Fibroblast of peridontal ligament (primary cell): ENCODE measurements at regions not wholly inside any gene's neighbourhood (a gene's known extent, or its start where the extent isn't known, plus 50 kb on each side); places are given as distances from the start of the nearest gene placed in this dataset.

Experiments used
- DNase-seq: peaks from one replicate; pipeline ENCODE4 v3.0.0-alpha.2; 2010; ENCODE audit errors: extremely low read depth

DNA sequence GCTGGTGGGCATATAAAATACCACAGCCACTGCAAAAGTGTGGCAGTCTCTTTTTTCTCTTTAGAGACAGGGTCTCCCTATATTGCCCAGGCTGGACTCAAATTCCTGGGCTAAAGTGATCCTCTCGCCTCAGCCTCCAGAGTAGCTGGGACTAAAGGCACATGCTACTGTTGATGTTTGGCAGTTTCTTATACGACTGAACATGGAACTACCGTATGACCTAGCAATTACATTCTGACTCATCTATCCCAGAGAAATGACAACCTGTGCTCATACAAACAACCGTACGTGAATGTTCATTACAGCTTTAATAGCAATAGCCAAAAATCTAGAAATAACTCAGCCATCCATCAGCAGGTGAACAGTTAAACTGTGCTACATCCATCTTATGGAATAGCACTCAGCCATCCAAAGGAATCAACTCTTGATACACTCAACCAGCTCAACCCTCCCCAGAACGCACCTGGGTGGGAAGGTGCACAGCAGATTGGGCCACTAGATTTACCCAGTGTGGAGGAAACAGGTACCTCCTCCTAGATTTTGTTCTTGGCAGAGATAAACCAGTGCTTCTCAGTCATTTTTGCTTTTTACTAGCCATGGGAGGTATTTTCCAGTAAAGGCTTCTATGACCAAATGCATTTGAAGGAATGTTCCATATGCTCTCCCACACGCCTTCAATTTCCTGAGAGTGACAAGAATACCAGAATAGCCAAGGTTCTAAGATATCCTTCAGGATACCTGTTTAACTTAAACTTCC lies 130.5 kb downstream of the MED15 start:
- no peak for DNase-seq

DNA sequence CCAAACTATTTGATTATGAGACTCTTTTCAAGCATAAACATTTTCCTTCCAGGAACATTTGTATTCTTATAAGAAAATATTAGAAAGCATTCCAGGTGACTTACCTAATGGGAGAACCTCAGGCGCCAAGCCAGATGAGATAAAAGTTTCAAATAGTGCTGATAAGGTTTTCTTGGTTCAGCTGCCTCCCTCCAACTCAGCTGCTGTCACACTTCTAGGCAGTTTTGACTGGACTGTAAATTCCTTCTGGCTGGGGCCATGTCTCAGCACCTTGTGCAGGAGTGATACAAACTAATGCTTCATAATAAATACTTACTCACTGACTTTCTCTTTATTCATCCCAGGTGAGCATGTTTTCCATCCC lies 131.1 kb downstream of the MED15 start:
- no peak for DNase-seq

DNA sequence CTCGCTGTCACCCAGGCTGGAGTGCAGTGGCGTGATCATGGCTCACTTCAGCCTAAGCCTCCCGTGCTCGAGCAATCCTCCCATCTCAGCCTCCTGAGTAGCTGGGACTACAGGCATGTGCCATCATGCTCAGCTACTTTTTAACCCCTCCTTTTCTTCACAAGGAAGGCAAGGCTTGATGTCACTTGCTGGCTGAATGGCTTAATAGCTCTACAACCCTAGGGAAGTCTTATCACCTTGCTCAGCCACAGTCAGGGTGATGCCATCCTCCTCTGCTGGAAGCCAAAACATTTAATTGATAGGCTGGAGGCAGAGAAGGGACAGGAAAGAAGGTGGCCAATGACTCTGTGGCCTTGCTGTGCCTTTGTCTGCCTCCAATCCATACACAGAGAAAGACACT lies 131.9 kb downstream of the MED15 start:
- DNase-seq: no peak

DNA sequence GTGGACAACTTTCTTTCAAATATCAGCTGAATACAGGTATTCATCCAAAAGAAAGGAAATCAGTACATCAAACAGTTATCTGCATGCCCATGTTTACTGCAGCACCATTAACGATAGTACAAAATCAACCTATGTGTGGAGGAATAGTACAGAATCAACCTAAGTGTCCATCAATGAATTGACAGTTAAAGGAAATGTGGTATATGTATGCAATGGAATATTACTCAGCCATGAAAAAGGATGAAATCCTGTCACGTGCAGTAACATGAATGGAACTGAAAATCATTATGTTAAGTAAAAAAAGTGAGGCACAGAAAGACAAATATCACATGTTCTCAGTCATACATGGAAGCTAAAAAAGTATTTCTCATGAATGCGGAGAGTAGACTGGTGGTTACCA lies 132.3 kb downstream of the MED15 start:
- no peak for DNase-seq

DNA sequence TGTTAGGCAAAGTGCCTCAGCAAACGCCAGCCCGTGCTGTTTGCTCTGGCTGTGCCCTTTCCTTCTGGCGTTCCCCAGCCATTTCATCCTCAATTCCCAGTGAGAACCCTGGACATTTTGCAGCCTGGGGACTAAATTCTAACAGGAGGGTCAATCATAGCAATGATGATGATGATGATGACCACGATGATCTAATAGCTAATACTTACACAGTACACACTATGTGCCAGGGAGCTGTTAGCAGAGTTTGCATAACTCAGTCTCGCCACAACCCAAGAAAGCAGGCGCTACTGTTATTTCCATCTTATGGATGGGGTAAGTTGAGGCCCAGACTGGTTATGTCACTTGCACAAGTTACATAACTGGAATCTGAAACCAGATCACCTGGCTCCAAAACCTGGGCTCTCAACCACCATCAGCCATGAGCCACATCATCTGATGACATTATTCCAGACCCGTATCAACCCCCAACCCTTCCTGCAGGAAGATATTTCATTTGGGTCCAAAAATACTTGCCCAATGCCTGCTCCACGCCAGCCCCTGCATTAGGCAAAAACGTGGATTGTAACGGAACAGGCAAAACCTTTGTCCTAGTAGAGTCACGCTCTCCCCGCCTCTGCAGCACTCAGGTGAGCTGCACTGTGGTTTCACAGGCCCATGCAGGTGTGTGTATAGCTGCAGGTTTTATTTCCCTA lies 132.6 kb upstream of the SERPIND1 start:
- no peak for DNase-seq

DNA sequence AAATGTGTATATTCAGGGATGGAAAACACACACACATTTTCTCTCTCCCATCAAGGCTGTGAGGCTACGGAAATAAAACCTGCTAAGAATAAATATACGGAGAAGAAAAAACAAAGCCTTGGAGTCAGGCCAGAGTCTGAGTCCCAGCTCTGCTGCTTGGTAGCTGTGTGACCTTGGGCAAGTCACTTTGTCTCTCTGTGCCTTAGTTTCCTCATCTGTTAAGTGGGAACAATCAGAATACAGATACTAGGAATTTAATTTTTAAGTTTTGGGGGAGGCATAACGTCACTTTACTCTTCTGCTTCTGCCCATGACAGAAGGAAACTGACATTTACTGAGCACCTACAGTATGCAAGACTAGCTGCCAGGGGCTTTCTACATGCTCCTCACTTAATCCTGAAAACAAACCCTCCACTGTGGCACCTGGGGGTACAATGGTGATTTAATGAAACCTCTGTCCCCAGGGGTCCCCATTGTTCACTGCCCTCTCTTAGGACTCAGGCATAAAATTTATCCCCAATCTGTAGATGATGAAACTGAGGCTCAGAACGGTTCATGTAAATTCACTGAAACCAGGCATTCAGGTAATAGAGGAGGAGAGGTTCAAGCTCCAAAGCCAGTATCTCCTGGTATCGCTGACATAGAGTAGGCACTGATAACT lies 131.9 kb upstream of the SERPIND1 start:
- no peak for DNase-seq

DNA sequence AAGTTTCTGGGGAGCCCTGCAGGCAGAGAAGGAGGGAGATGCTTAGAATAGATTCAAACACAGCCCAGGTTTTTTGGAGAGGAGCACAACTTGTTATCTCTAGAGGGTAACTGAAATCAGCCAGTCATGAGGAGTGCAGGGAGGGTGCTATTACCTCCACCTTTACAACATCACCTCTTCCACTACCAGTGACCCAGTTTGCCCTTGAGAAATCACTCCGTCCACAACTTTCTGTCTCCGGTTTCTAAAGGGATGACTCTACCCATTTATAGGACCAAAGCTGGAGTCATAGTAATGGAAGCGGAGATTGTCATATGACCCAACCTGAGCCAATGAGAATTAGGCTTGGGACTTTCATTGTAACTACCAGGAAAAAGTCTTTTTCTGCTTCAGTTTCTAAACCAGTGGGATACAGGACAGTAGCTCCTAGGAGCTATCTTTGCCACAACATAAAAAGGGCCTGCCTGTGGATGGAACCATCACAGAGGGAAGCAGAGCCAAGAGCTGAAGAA lies 131.2 kb upstream of the SERPIND1 start:
- no peak for DNase-seq

DNA sequence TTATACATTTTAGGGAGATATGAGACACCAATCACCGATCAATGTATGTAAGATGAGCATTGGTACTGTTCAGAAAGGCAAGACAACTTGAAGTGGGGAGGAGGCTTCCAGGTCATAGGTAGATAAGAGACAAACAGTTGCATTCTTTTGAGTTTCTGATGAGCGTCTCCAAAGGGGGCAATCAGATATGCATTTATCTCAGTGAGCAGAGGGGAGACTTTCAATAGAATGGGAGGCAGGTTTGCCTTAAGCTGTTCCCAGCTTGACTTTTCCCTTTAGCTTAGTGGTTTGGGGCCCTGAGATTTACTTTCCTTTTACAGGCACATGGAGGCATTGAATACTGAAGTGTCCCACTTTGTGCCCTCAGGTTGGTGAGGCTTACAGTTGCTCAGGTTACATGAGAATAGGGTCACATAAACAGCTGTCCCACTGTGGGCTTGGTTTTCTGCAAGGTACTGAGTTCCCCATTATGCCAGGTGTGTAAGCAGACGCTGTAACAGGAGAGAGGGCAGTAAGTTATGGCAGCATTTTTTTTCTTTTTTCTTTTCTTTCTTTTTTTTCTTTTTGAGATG lies 129.8 kb upstream of the SERPIND1 start:
- DNase-seq: no peak

DNA sequence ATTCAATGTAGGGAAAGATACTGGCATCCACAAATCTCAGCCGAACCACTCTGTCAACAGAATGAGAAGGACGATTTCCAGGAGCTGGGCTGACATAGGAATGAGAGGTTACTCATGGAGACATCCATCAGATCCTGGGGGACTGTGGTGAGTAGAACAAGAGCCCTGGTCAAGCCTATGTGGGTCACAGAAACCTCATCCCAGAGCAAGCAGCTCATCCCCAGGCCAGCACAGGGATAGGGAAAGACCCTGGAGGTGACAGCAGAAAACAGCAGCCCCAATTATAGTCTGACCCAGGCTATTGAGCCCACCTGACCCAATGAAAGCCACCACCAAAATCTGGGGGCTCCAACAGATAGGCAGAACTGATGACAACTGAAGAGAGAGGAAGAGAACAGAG lies 128.0 kb upstream of the SERPIND1 start:
- DNase-seq: no peak

DNA sequence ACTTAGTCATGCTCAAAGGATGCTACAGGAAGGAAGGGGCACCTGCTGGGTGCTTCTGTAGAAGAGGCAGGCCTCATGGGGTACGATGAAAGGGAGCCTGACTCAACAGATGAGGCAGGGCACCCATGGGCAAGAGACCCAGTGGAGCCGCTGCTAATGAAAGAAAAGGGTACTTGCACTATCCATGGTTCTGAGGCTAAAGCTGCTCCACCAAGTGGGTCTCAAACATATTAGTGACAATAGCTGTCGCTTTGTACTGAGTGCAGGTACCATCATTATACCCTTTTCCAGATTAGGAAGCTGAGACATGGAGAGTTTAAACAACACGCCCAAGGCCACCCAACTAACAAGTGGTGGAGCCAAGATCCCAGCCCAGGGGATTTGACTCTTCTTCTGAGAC lies 127.5 kb upstream of the SERPIND1 start:
- no peak for DNase-seq

DNA sequence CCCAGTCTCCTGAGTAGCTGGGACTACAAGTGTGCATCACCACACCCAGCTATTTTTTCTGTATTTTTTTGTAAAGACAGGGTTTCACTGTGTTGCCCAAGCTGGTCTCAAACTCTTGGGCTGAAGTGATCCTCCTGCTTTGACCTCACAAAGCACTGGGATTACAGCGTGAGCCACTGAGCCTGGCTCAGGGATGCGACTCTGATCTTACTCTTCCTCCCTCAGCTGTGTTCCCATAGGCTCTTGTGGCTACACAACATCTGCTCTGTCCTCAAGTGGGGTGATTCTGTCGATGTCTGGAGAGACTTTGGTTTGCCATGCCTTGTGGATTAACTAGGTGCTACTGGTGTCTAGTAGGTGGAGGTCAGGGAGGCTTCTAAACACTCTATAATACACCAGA lies 127.0 kb upstream of the SERPIND1 start:
- no peak for DNase-seq

DNA sequence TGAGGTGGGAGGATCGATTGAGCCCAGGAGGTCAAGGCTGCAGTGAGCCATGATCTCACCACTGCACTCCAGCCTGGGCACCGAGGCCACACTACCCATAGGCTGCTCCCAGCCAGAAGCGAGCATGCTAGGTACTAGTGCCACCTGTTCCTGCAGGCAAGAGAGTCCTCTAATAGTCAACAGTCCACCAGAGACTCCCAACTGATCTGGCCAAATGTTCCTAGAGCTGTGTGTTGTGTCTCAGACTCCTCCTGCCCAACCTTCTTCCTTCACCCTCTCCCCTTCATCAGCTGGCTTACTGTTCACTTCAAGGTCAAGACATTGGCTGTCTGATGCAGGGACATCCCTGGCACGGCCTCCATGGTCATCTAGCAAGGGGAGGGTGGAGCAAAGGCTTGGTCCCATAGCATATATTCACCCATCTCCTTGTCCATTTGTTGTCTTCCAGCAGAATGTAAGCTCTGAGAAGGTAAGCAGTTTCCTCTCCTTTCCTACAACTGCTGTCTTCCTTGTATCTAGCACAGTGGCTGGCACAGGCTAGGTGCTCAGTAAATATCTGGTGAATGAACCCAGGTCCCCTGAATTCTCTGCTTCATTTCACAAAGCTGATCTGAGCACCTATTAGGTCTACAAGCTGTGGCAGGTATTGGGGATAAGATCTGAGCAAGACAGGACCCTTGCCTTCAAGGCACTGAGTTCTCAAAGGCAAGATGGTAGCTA lies 126.2 kb upstream of the SERPIND1 start:
- DNase-seq: no peak

DNA sequence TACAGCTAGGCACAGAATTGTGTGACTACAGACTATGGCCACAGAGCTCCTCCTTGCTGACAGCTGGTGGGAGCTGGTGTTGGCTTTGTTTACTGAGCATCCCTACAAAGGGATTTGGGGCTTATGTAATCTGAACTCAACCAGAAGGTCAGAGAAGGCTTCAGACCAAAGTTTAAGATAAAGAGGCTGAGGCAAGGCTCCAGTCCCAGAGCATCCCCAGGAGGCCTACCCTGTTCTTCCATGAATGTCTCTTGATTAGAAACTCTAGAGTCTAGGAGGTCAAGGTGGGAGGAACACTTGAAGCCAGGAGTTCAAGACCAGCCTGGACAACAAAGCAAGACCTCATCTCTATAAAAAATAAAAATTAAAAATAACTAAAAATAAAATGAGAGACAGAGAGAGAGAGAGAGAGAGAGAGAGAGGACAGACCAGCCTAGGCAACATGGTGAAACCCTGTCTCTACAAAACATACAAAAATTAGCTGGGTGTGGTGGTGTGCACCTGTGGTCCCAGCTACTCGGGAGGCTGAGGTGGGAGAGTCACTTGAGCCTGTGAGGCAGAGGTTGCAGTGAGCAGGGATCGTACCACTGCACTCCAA lies 125.5 kb upstream of the SERPIND1 start:
- no peak for DNase-seq

DNA sequence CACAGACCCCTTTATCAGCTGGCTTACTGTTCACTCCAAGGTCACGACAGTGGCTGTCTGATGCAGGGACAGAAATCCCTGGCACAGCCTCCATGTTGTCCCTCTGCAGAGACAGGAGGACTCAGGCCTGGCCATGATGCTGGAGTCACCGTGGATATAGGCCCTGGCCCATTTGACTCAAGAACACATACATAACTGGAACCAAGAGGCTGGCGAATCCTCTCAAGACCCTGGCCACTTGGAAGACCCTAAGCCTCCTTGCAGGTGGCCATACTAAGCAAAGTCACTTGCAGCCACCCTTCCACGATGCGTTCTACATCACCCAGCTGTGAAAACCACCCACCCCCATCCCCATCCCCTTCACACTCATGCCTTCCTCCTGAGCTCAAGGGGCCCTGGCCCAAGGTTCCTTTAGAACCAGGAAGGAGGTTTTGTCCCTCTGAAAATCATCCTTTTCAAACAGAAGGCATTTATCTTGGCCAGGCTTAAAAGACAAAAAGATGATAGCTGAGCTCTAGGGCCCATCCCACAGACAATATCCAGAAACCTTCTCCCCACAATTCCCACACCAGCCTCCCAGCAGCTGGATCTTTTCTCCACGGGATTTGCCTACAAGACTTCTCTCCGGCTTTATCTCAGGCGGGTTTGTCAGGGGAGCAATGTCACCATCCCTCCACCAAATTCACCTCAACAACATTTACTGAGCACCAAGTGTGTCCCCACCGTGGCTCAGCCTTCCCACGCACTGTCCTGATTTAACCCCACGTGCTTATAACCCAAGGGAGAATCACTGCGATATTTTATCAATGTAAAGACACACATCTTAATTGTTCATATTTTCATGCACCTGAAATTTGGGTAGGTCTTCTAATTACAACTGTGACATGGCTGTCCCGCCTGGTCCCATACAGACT lies 123.4 kb upstream of the SERPIND1 start:
- no peak for DNase-seq

DNA sequence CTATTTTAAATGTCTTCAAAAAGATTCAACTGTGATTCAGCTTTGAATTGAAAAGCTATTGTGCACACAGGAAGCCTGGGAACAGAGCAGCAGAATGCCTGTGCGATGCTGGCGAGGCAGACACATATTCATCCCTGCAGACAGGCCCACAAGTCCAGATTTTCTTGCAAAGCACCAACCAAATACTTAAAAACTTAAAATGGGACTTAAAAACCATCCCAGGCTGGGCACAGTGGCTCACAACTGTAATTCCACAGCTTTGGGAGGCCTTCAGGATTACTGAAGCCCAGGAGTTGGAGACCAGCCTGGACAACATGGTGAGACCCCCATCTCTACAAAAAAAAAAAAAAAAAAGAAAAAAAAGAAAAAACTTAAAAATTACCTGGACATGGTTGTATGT lies 122.6 kb upstream of the SERPIND1 start:
- DNase-seq: no peak

DNA sequence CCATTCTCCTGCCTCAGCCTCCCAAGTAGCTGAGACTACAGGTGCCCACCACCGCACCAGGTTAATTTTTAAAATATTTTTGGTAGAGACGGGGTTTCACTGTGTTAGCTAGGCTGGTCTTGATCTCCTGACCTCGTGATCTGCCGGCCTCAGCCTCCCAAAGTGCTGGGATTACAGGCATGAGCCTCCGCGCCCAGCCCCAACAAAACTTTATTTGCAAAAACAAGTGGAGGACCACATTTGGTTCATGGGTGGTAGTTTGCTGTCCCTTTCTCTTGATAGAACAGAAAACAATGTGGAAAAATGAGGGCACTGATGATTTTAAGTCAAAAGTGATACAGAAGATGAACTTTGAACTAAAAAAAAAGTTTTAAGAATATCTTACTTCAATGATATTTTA lies 121.8 kb upstream of the SERPIND1 start:
- DNase-seq: no peak

DNA sequence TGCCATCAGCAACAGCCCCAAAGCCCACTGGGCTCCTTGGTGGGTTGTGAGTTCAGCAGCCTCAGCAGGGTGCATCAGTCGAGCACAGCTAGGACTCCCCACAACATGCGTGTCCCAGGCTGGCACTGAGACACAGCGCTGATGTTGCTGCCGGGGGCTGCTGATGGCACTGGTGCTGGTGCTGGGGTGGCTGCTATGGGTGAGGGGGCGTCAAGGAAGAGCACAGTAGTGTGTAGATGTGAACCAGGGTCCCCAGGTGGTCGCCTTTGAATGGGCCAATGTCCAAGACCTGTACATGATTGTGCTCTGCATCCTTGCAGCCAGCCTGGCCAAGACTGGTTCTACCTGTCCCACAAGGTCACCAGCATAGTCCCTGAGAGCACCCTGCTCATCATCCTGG lies 121.3 kb upstream of the SERPIND1 start:
- no peak for DNase-seq

DNA sequence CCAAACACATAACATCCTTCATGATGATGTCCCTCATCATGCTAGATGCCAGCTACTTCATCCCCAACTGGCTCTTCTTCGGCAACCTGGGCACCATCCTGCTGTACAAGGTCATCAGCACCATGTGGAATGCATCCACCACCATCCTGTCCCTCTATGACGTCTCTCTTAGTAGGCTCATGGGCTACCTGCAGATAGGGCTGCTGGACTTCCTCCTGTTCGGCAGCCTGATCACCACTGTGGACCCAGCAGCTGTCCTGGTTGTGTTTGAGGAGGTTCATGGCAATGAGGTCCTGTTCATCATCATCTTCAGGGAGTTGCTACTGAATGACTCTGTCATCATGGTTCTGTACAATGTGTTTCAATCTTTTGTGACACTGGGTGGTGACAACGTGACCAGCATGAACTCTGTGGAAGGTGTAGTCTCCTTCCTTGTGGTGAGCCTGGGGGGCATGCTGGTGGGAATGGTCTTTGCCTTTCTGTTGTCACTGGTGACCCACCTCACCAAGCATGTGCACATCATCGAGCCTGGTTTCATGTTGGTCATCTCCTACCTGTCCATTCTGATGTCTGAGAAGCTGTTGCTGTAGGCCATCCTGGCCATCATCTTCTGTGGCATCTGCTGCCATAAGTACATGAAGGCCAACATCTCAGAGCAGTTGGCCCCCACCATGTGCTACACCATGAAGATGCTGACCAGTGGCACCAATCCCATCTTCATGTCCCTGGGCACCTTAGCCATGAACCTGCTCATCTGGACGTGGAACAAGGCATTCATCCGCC lies 120.7 kb upstream of the SERPIND1 start:
- no peak for DNase-seq

DNA sequence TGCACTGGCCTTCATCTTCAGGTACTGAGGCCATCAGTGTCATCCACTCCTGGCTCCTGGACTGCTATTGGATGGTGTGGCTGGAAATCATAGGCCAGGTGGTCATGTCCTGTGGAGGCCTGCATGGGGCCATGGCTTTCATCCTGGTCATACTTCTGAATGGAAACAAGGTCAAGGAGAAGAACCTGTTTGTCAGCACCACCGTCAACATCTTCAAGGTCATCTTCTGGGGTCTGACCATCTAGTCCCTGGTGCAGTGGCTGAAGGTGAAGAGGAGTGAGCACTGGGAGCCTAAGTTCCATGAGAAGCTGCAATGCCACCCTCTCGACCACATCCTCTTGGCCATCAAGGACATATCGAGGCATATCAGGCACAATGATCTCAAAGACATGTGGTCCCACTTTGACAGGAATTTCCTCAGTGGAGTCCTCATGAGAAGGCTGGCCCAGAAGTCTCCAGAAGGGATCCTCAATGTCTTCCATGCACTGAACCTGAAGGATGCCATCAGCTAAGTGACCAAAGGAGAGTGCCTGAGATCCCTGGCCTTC lies 120.0 kb upstream of the SERPIND1 start:
- no peak for DNase-seq
